ENCODE measurements at regions not wholly inside any gene's neighbourhood (a gene's known extent, or its start where the extent isn't known, plus 50 kb on each side); places are given as distances from the start of the nearest gene placed in this dataset.

DNA sequence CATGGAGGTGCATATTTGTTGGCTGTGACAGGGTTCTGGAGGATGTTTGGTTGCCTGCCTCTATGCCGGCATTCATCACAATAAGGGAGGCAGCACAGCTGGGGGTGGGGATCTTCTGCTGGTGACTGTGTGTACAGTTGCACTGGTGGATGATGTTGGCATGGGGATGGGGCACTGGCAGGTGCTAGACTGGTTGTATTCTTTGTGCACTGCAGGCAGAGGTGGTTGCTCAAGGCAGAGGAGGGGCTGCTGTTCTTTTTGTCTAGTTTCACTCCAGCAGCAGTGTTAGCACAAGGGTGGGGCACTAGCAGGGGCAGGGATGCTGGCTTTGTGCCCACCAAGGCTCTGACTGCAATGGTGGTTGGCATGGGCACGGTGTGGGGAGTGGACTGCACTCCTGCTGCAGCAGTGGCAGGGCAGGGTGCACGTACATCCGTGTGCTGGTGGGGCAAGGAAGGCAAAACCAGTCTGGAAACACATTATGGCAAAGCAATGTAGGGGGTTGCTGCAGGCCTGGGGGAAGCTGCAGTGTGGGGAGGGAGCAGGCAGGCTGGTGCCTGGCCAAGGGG lies 69.3 kb downstream of the ISOC1 start:
- no peaks in the 10 kb centered on the region for H3K27me3 ChIP-seq
- H3K36me3 ChIP-seq = no peaks in the 10 kb centered on the region
- H3K4me3 ChIP-seq = no peak overlapping the region
- H3K9me3 ChIP-seq = no peaks in the 10 kb centered on the region
- no peak overlapping the region for H3K27ac ChIP-seq
- TF ChIP-seq, protein P1, sequence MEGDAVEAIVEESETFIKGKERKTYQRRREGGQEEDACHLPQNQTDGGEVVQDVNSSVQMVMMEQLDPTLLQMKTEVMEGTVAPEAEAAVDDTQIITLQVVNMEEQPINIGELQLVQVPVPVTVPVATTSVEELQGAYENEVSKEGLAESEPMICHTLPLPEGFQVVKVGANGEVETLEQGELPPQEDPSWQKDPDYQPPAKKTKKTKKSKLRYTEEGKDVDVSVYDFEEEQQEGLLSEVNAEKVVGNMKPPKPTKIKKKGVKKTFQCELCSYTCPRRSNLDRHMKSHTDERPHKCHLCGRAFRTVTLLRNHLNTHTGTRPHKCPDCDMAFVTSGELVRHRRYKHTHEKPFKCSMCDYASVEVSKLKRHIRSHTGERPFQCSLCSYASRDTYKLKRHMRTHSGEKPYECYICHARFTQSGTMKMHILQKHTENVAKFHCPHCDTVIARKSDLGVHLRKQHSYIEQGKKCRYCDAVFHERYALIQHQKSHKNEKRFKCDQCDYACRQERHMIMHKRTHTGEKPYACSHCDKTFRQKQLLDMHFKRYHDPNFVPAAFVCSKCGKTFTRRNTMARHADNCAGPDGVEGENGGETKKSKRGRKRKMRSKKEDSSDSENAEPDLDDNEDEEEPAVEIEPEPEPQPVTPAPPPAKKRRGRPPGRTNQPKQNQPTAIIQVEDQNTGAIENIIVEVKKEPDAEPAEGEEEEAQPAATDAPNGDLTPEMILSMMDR (IDR thresholded peaks at IDR 0.05) = no peak
- no peak for DNase-seq
- no peak overlapping the region for H3K9ac ChIP-seq (ENCODE audit: low read depth in 2 of 2, low read length in 2 of 2)
- no peaks in the 10 kb centered on the region for H3K4me1 ChIP-seq
- intact Hi-C loops (cut with DNase I) = no loop called here

GRCh38 chr5:129170050-129170449 lies 75.5 kb downstream of the ISOC1 start:
- H3K4me1 ChIP-seq = no peaks in the 10 kb centered on the region
- intact Hi-C loops (cut with DNase I) = loop anchor here (10.0 kb wide), 1 partner anchor 595 kb away; no protein-coding TSS in a partner anchor

GRCh38 chr5:129171194-129171944 lies 76.8 kb downstream of the ISOC1 start:
- H3K36me3 ChIP-seq = no peaks in the 10 kb centered on the region
- no peak overlapping the region for H3K9ac ChIP-seq (ENCODE audit: low read depth in 2 of 2, low read length in 2 of 2)
- no peak overlapping the region for H3K27ac ChIP-seq
- DNase-seq = no peak
- H3K27me3 ChIP-seq = no peaks in the 10 kb centered on the region
- no peaks in the 10 kb centered on the region for H3K9me3 ChIP-seq
- TF ChIP-seq, protein P1 (IDR thresholded peaks at IDR 0.05) = no peak
- intact Hi-C loops (cut with DNase I) = loop anchor here (10.0 kb wide), 1 partner anchor 593 kb away; no protein-coding TSS in a partner anchor
- no peak overlapping the region for H3K4me3 ChIP-seq
- no peaks in the 10 kb centered on the region for H3K4me1 ChIP-seq

More at GRCh38 chr5:129170050-129170449, 75.5 kb downstream of the ISOC1 start:
- Histone ChIP-seq H3K27me3 (no peaks in the 10 kb centered on the region), H3K4me3 (no peak overlapping the region), H3K36me3 (no peaks in the 10 kb centered on the region), H3K27ac (no peak overlapping the region), H3K9me3 (no peaks in the 10 kb centered on the region), H3K9ac (ENCODE audit: low read depth in 2 of 2, low read length in 2 of 2) (no peak overlapping the region)
- TF ChIP-seq, protein P1 (IDR thresholded peaks at IDR 0.05) = no peak
- no peak for DNase-seq

GRCh38 chr5:129172580-129172979 lies 78.0 kb downstream of the ISOC1 start:
- no peak for DNase-seq
- intact Hi-C loops (cut with DNase I) = loop anchor here (10.0 kb wide), 1 partner anchor 592 kb away; no protein-coding TSS in a partner anchor
- Histone ChIP-seq H3K4me1 (no peaks in the 10 kb centered on the region), H3K27ac (no peak overlapping the region), H3K36me3 (no peaks in the 10 kb centered on the region), H3K27me3 (no peaks in the 10 kb centered on the region), H3K9ac (ENCODE audit: low read depth in 2 of 2, low read length in 2 of 2) (no peak overlapping the region), H3K4me3 (no peak overlapping the region), H3K9me3 (no peaks in the 10 kb centered on the region)
- TF ChIP-seq, protein P1 (IDR thresholded peaks at IDR 0.05) = no peak

- intact Hi-C loops (cut with DNase I) = loop anchor here (10.0 kb wide), 1 partner anchor 591 kb away; no protein-coding TSS in a partner anchor
- H3K4me3 ChIP-seq = no peak overlapping the region
- no peak overlapping the region for H3K9ac ChIP-seq (ENCODE audit: low read depth in 2 of 2, low read length in 2 of 2)
- H3K9me3 ChIP-seq = no peaks in the 10 kb centered on the region
- TF ChIP-seq, protein P1 (IDR thresholded peaks at IDR 0.05) = no peak
- no peak overlapping the region for H3K27ac ChIP-seq
- H3K36me3 ChIP-seq = no peaks in the 10 kb centered on the region
- H3K27me3 ChIP-seq = no peaks in the 10 kb centered on the region
- H3K4me1 ChIP-seq = no peaks in the 10 kb centered on the region
- no peak for DNase-seq
These were observed 79.2 kb downstream of the ISOC1 start for GRCh38 chr5:129173771-129174170.
